ENCODE measurements at regions not wholly inside any gene's neighbourhood (a gene's known extent, or its start where the extent isn't known, plus 50 kb on each side); places are given as distances from the start of the nearest gene placed in this dataset.

DNA sequence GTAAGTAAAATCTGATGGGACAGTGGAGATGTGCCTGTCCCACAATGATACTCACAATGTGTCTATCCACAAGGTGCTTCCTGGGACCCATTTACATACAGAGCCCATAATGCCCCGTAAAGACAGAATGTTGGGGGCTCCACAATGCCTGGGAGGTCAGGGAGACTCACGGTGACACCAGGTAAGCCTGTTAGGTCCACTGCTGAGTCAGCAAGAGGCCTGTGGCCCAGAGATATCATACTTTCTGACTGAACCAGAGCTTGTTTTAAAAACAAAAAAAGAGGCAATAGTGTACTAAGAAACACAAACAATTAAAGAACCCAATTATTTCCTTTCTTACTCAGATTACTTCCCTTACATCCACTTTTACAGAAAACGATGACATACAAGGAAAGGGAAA is 771.1 kb upstream of the ID2 start:
- TF ChIP-seq, protein P1, sequence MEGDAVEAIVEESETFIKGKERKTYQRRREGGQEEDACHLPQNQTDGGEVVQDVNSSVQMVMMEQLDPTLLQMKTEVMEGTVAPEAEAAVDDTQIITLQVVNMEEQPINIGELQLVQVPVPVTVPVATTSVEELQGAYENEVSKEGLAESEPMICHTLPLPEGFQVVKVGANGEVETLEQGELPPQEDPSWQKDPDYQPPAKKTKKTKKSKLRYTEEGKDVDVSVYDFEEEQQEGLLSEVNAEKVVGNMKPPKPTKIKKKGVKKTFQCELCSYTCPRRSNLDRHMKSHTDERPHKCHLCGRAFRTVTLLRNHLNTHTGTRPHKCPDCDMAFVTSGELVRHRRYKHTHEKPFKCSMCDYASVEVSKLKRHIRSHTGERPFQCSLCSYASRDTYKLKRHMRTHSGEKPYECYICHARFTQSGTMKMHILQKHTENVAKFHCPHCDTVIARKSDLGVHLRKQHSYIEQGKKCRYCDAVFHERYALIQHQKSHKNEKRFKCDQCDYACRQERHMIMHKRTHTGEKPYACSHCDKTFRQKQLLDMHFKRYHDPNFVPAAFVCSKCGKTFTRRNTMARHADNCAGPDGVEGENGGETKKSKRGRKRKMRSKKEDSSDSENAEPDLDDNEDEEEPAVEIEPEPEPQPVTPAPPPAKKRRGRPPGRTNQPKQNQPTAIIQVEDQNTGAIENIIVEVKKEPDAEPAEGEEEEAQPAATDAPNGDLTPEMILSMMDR (IDR thresholded peaks at IDR 0.05; ENCODE audit: low read depth, low read length, missing input control), result no peak
- TF ChIP-seq, protein P2, sequence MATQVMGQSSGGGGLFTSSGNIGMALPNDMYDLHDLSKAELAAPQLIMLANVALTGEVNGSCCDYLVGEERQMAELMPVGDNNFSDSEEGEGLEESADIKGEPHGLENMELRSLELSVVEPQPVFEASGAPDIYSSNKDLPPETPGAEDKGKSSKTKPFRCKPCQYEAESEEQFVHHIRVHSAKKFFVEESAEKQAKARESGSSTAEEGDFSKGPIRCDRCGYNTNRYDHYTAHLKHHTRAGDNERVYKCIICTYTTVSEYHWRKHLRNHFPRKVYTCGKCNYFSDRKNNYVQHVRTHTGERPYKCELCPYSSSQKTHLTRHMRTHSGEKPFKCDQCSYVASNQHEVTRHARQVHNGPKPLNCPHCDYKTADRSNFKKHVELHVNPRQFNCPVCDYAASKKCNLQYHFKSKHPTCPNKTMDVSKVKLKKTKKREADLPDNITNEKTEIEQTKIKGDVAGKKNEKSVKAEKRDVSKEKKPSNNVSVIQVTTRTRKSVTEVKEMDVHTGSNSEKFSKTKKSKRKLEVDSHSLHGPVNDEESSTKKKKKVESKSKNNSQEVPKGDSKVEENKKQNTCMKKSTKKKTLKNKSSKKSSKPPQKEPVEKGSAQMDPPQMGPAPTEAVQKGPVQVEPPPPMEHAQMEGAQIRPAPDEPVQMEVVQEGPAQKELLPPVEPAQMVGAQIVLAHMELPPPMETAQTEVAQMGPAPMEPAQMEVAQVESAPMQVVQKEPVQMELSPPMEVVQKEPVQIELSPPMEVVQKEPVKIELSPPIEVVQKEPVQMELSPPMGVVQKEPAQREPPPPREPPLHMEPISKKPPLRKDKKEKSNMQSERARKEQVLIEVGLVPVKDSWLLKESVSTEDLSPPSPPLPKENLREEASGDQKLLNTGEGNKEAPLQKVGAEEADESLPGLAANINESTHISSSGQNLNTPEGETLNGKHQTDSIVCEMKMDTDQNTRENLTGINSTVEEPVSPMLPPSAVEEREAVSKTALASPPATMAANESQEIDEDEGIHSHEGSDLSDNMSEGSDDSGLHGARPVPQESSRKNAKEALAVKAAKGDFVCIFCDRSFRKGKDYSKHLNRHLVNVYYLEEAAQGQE (IDR thresholded peaks at IDR 0.05), result no peak
- TF ChIP-seq SP1 (IDR thresholded peaks at IDR 0.05) (no peak), TAF1 (conservative IDR thresholded peaks at IDR 0.05) (no peak), GABPA (IDR thresholded peaks at IDR 0.05 in 1 of 2, conservative IDR thresholded peaks at IDR 0.05 in 1 of 2) (no peak), RAD21 (IDR thresholded peaks at IDR 0.05) (no peak), JUND (IDR thresholded peaks at IDR 0.05) (no peak), YY1 (IDR thresholded peaks at IDR 0.05) (no peak), EGR1 (IDR thresholded peaks at IDR 0.05; ENCODE audit: low read depth in 2 of 2) (no peak), FOXA1 (IDR thresholded peaks at IDR 0.05) (no peak), FOXA2 (IDR thresholded peaks at IDR 0.05) (no peak)
- TF ChIP-seq, protein P3, sequence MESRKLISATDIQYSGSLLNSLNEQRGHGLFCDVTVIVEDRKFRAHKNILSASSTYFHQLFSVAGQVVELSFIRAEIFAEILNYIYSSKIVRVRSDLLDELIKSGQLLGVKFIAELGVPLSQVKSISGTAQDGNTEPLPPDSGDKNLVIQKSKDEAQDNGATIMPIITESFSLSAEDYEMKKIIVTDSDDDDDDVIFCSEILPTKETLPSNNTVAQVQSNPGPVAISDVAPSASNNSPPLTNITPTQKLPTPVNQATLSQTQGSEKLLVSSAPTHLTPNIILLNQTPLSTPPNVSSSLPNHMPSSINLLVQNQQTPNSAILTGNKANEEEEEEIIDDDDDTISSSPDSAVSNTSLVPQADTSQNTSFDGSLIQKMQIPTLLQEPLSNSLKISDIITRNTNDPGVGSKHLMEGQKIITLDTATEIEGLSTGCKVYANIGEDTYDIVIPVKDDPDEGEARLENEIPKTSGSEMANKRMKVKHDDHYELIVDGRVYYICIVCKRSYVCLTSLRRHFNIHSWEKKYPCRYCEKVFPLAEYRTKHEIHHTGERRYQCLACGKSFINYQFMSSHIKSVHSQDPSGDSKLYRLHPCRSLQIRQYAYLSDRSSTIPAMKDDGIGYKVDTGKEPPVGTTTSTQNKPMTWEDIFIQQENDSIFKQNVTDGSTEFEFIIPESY (IDR thresholded peaks at IDR 0.05), result no peak
